ENCODE measurements at regions not wholly inside any gene's neighbourhood (a gene's known extent, or its start where the extent isn't known, plus 50 kb on each side); places are given as distances from the start of the nearest gene placed in this dataset.

- no peaks in the 10 kb centered on the region for H3K79me2 ChIP-seq (ENCODE audit: insufficient read depth, low read length)
- DNase-seq, result no peak
Measured at GRCh38 chr1:118346936-118347335, 161.9 kb upstream of the SPAG17 start.

GRCh38 chr1:118340928-118341910 is 156.2 kb upstream of the SPAG17 start:
- Histone ChIP-seq H3K27ac (ENCODE audit: low read length) (no peak overlapping the region), H3K27me3 (ENCODE audit: insufficient read depth, low read length, poor library complexity) (no peaks in the 10 kb centered on the region), H3K4me1 (ENCODE audit: insufficient read depth, low read length) (no peaks in the 10 kb centered on the region), H3K4me2 (ENCODE audit: insufficient read depth, low read length) (no peak overlapping the region), H3K9ac (ENCODE audit: low read depth, low read length) (no peak overlapping the region), H4K20me1 (ENCODE audit: insufficient read depth, low read length) (no peaks in the 10 kb centered on the region), H3K79me2 (ENCODE audit: insufficient read depth, low read length) (no peaks in the 10 kb centered on the region), H3K4me3 (ENCODE audit: low read depth in 1 of 2, low read length in 2 of 2) (no peak overlapping the region), H2AFZ (ENCODE audit: low read depth, low read length) (no peak overlapping the region), H3K9me3 (ENCODE audit: insufficient read depth, low read length, severe bottlenecking) (no peaks in the 10 kb centered on the region), H3K36me3 (ENCODE audit: insufficient read depth, low read length) (no peaks in the 10 kb centered on the region)
- TF ChIP-seq EZH2 (IDR thresholded peaks at IDR 0.05; ENCODE audit: borderline replicate concordance, low read depth, low read length, severe bottlenecking), result no peak
- TF ChIP-seq, protein P1, sequence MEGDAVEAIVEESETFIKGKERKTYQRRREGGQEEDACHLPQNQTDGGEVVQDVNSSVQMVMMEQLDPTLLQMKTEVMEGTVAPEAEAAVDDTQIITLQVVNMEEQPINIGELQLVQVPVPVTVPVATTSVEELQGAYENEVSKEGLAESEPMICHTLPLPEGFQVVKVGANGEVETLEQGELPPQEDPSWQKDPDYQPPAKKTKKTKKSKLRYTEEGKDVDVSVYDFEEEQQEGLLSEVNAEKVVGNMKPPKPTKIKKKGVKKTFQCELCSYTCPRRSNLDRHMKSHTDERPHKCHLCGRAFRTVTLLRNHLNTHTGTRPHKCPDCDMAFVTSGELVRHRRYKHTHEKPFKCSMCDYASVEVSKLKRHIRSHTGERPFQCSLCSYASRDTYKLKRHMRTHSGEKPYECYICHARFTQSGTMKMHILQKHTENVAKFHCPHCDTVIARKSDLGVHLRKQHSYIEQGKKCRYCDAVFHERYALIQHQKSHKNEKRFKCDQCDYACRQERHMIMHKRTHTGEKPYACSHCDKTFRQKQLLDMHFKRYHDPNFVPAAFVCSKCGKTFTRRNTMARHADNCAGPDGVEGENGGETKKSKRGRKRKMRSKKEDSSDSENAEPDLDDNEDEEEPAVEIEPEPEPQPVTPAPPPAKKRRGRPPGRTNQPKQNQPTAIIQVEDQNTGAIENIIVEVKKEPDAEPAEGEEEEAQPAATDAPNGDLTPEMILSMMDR (IDR thresholded peaks at IDR 0.05; ENCODE audit: borderline replicate concordance, extremely low read depth, low read length, poor library complexity, severe bottlenecking), result no peak
- DNase-seq (no peak), ATAC-seq (ENCODE audit: insufficient read depth, low read depth) (no peak)

More at GRCh38 chr1:118346936-118347335, 161.9 kb upstream of the SPAG17 start:
- Histone ChIP-seq H3K36me3 (ENCODE audit: insufficient read depth, low read length) (no peaks in the 10 kb centered on the region), H2AFZ (ENCODE audit: low read depth, low read length) (no peak overlapping the region), H3K4me3 (ENCODE audit: low read depth in 1 of 2, low read length in 2 of 2) (no peak overlapping the region), H3K27me3 (ENCODE audit: insufficient read depth, low read length, poor library complexity) (no peaks in the 10 kb centered on the region), H3K4me2 (ENCODE audit: insufficient read depth, low read length) (no peak overlapping the region), H3K9me3 (ENCODE audit: insufficient read depth, low read length, severe bottlenecking) (no peaks in the 10 kb centered on the region), H3K4me1 (ENCODE audit: insufficient read depth, low read length) (no peaks in the 10 kb centered on the region), H3K27ac (ENCODE audit: low read length) (no peak overlapping the region), H4K20me1 (ENCODE audit: insufficient read depth, low read length) (no peaks in the 10 kb centered on the region), H3K9ac (ENCODE audit: low read depth, low read length) (no peak overlapping the region)
- ATAC-seq (ENCODE audit: insufficient read depth, low read depth), result no peak
- TF ChIP-seq, protein P1 (IDR thresholded peaks at IDR 0.05; ENCODE audit: borderline replicate concordance, extremely low read depth, low read length, poor library complexity, severe bottlenecking), result no peak
- TF ChIP-seq EZH2 (IDR thresholded peaks at IDR 0.05; ENCODE audit: borderline replicate concordance, low read depth, low read length, severe bottlenecking), result no peak

- no peaks in the 10 kb centered on the region for H3K9me3 ChIP-seq (ENCODE audit: insufficient read depth, low read length, severe bottlenecking)
- H3K4me3 ChIP-seq (ENCODE audit: low read depth in 1 of 2, low read length in 2 of 2), result no peak overlapping the region
- ATAC-seq (ENCODE audit: insufficient read depth, low read depth) (no peak), DNase-seq (no peak)
- H3K9ac ChIP-seq (ENCODE audit: low read depth, low read length), result no peak overlapping the region
- TF ChIP-seq, protein P1 (IDR thresholded peaks at IDR 0.05; ENCODE audit: borderline replicate concordance, extremely low read depth, low read length, poor library complexity, severe bottlenecking), result no peak
- TF ChIP-seq EZH2 (IDR thresholded peaks at IDR 0.05; ENCODE audit: borderline replicate concordance, low read depth, low read length, severe bottlenecking), result no peak
- H4K20me1 ChIP-seq (ENCODE audit: insufficient read depth, low read length), result no peaks in the 10 kb centered on the region
- H3K27ac ChIP-seq (ENCODE audit: low read length), result no peak overlapping the region
- H3K4me1 ChIP-seq (ENCODE audit: insufficient read depth, low read length), result no peaks in the 10 kb centered on the region
- no peak overlapping the region for H3K4me2 ChIP-seq (ENCODE audit: insufficient read depth, low read length)
- H3K27me3 ChIP-seq (ENCODE audit: insufficient read depth, low read length, poor library complexity), result no peaks in the 10 kb centered on the region
- no peaks in the 10 kb centered on the region for H3K36me3 ChIP-seq (ENCODE audit: insufficient read depth, low read length)
- H2AFZ ChIP-seq (ENCODE audit: low read depth, low read length), result no peak overlapping the region
- no peaks in the 10 kb centered on the region for H3K79me2 ChIP-seq (ENCODE audit: insufficient read depth, low read length)
Measured at GRCh38 chr1:118339400-118340124, 154.5 kb upstream of the SPAG17 start.

Data from DND-41 (cell line).